ENCODE measurements at regions not wholly inside any gene's neighbourhood (a gene's known extent, or its start where the extent isn't known, plus 50 kb on each side); places are given as distances from the start of the nearest gene placed in this dataset.

GRCh38 chr3:176566757-176567156 is 630.5 kb downstream of the TBL1XR1 start:
- Histone ChIP-seq H3K4me2 (no peak overlapping the region), H3F3A (ENCODE audit: insufficient read depth, low read depth) (no peaks in the 10 kb centered on the region), H3K36me3 (ENCODE audit: low read depth) (no peaks in the 10 kb centered on the region), H3K27ac (no peak overlapping the region), H2AFZ (no peak overlapping the region), H3K9me2 (ENCODE audit: insufficient read depth) (0 out of 2 replicates have a peak, but pooled peaks cover 6% of the 10 kb centered on the region), H3K27me3 (ENCODE audit: insufficient read depth, low read depth) (no peaks in the 10 kb centered on the region), H3K4me3 (no peak overlapping the region), H3K9me3 (ENCODE audit: insufficient read depth, low read depth) (peaks cover 3% of the 10 kb centered on the region), H3K79me2 (ENCODE audit: low read depth) (no peaks in the 10 kb centered on the region), H4K20me1 (ENCODE audit: insufficient read depth) (no peaks in the 10 kb centered on the region), H3K4me1 (replicated peaks; ENCODE audit: insufficient read depth) (no peaks in the 10 kb centered on the region)
- POLR2A ChIA-PET (ENCODE audit: unreplicated experiment) = no interaction called here
- intact Hi-C loops (cut with micrococcal nuclease; ENCODE audit: unreplicated experiment) = no loop called here
- no peak for TF ChIP-seq EZH2 (IDR thresholded peaks at IDR 0.05; ENCODE audit: low read depth)
- TF ChIP-seq CTCF (conservative IDR thresholded peaks at IDR 0.05) = no peak
- CTCF ChIA-PET = no interaction called here
- BruUV-seq (replicated peaks) = no TSS peak
- no peak for DNase-seq

GRCh38 chr3:176562331-176562730 is 635.0 kb downstream of the TBL1XR1 start:
- CTCF ChIA-PET = no interaction called here
- intact Hi-C loops (cut with micrococcal nuclease; ENCODE audit: unreplicated experiment) = no loop called here
- Histone ChIP-seq H2AFZ (no peak overlapping the region), H3K36me3 (ENCODE audit: low read depth) (no peaks in the 10 kb centered on the region), H3K4me2 (no peak overlapping the region), H4K20me1 (ENCODE audit: insufficient read depth) (no peaks in the 10 kb centered on the region), H3K9me2 (ENCODE audit: insufficient read depth) (no peaks in the 10 kb centered on the region), H3F3A (ENCODE audit: insufficient read depth, low read depth) (no peaks in the 10 kb centered on the region), H3K4me1 (replicated peaks; ENCODE audit: insufficient read depth) (no peaks in the 10 kb centered on the region), H3K79me2 (ENCODE audit: low read depth) (no peaks in the 10 kb centered on the region), H3K9me3 (ENCODE audit: insufficient read depth, low read depth) (peaks cover 3% of the 10 kb centered on the region), H3K27me3 (ENCODE audit: insufficient read depth, low read depth) (no peaks in the 10 kb centered on the region), H3K27ac (no peak overlapping the region), H3K4me3 (no peak overlapping the region)
- TF ChIP-seq EZH2 (IDR thresholded peaks at IDR 0.05; ENCODE audit: low read depth) (no peak), CTCF (conservative IDR thresholded peaks at IDR 0.05) (no peak)
- BruUV-seq (replicated peaks) = no TSS peak
- no peak for DNase-seq
- POLR2A ChIA-PET (ENCODE audit: unreplicated experiment) = no interaction called here

GRCh38 chr3:176561826-176562225 is 635.5 kb downstream of the TBL1XR1 start:
- no peaks in the 10 kb centered on the region for H3F3A ChIP-seq (ENCODE audit: insufficient read depth, low read depth)
- H3K27me3 ChIP-seq (ENCODE audit: insufficient read depth, low read depth) = no peaks in the 10 kb centered on the region
- H3K9me3 ChIP-seq (ENCODE audit: insufficient read depth, low read depth) = peaks cover 3% of the 10 kb centered on the region
- no peak overlapping the region for H3K27ac ChIP-seq
- H3K79me2 ChIP-seq (ENCODE audit: low read depth) = no peaks in the 10 kb centered on the region
- no TSS peak for BruUV-seq (replicated peaks)
- CTCF ChIA-PET = no interaction called here
- POLR2A ChIA-PET (ENCODE audit: unreplicated experiment) = no interaction called here
- no peak overlapping the region for H3K4me3 ChIP-seq
- intact Hi-C loops (cut with micrococcal nuclease; ENCODE audit: unreplicated experiment) = no loop called here
- no peak for DNase-seq
- no peaks in the 10 kb centered on the region for H4K20me1 ChIP-seq (ENCODE audit: insufficient read depth)
- H2AFZ ChIP-seq = no peak overlapping the region
- TF ChIP-seq CTCF (conservative IDR thresholded peaks at IDR 0.05) = no peak
- TF ChIP-seq EZH2 (IDR thresholded peaks at IDR 0.05; ENCODE audit: low read depth) = no peak
- H3K36me3 ChIP-seq (ENCODE audit: low read depth) = no peaks in the 10 kb centered on the region
- no peaks in the 10 kb centered on the region for H3K9me2 ChIP-seq (ENCODE audit: insufficient read depth)
- no peak overlapping the region for H3K4me2 ChIP-seq
- no peaks in the 10 kb centered on the region for H3K4me1 ChIP-seq (replicated peaks; ENCODE audit: insufficient read depth)

Data from PC-9 (cell line).